ENCODE measurements at regions not wholly inside any gene's neighbourhood (a gene's known extent, or its start where the extent isn't known, plus 50 kb on each side); places are given as distances from the start of the nearest gene placed in this dataset.
"Not testable (repeated sequence)": the region's sequence is repeated elsewhere in the genome, so short reads cannot be mapped to it uniquely, and the experiment has no call there.

- DNase-seq (ENCODE audit: low read depth, low spot score); H3K4me1 ChIP-seq (ENCODE audit: control insufficient read depth, insufficient read depth, low read length); H3K9ac ChIP-seq (ENCODE audit: control insufficient read depth, insufficient read depth, low read length); POLR2A ChIA-PET; ATAC-seq; in situ Hi-C loops (cut with MboI); H3K79me2 ChIP-seq (ENCODE audit: control insufficient read depth, insufficient read depth, low read length); H3K4me3 ChIP-seq; FAIRE-seq; H3K9me3 ChIP-seq (replicated peaks; ENCODE audit: control insufficient read depth, insufficient read depth, low read length); intact Hi-C loops (cut with micrococcal nuclease; ENCODE audit: unreplicated experiment); SMC1A ChIA-PET (ENCODE audit: uncharacterized antibody, unreplicated experiment); H3K27me3 ChIP-seq (replicated peaks in 1 of 2; ENCODE audit: control insufficient read depth in 2 of 2, insufficient read depth in 2 of 2, low read length in 1 of 2); RAD21 ChIA-PET (ENCODE audit: unreplicated experiment); H2AFZ ChIP-seq (ENCODE audit: control insufficient read depth, low read depth, low read length); BruUV-seq (replicated peaks); H3K4me2 ChIP-seq (ENCODE audit: control insufficient read depth, insufficient read depth); H3K36me3 ChIP-seq (ENCODE audit: control insufficient read depth in 2 of 2, insufficient read depth in 2 of 2, low read length in 1 of 2); CTCF ChIA-PET; H4K20me1 ChIP-seq (ENCODE audit: control insufficient read depth, insufficient read depth); H3K27ac ChIP-seq (ENCODE audit: control insufficient read depth, insufficient read depth): not testable (repeated sequence)
- 14% methylated on average over 8 of the region's 8 CpGs for WGBS (ENCODE audit: insufficient coverage, insufficient replicate concordance, low lambda C conversion rate, missing lambda C conversion rate)
Observed at GRCh38 chr2:72073373-72073772, 74.3 kb downstream of the CYP26B1 start.

DNA sequence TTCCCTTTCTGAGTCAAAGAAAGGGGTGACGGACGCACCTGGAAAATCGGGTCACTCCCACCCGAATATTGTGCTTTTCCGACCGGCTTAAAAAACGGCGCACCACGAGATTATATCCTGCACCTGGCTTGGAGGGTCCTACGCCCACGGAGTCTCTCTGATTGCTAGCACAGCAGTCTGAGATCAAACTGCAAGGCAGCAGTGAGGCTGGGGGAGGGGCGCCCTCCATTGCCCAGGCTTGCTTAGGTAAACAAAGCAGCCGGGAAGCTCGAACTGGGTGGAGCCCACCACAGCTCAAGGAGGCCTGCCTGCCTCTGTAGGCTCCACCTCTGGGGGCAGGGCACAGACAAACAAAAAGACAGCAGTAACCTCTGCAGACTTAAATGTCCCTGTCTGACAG, 83.5 kb downstream of the CYP26B1 start:
- DNase-seq (ENCODE audit: low read depth, low spot score); in situ Hi-C loops (cut with MboI); SMC1A ChIA-PET (ENCODE audit: uncharacterized antibody, unreplicated experiment); CTCF ChIA-PET; H3K9ac ChIP-seq (ENCODE audit: control insufficient read depth, insufficient read depth, low read length); H3K4me2 ChIP-seq (ENCODE audit: control insufficient read depth, insufficient read depth); H4K20me1 ChIP-seq (ENCODE audit: control insufficient read depth, insufficient read depth); H2AFZ ChIP-seq (ENCODE audit: control insufficient read depth, low read depth, low read length); RAD21 ChIA-PET (ENCODE audit: unreplicated experiment); POLR2A ChIA-PET; H3K79me2 ChIP-seq (ENCODE audit: control insufficient read depth, insufficient read depth, low read length); ATAC-seq; H3K27ac ChIP-seq (ENCODE audit: control insufficient read depth, insufficient read depth); H3K9me3 ChIP-seq (replicated peaks; ENCODE audit: control insufficient read depth, insufficient read depth, low read length); H3K4me3 ChIP-seq; H3K36me3 ChIP-seq (ENCODE audit: control insufficient read depth in 2 of 2, insufficient read depth in 2 of 2, low read length in 1 of 2); H3K4me1 ChIP-seq (ENCODE audit: control insufficient read depth, insufficient read depth, low read length); H3K27me3 ChIP-seq (replicated peaks in 1 of 2; ENCODE audit: control insufficient read depth in 2 of 2, insufficient read depth in 2 of 2, low read length in 1 of 2); FAIRE-seq; BruUV-seq (replicated peaks); intact Hi-C loops (cut with micrococcal nuclease; ENCODE audit: unreplicated experiment): not testable (repeated sequence)
- WGBS (ENCODE audit: insufficient coverage, insufficient replicate concordance, low lambda C conversion rate, missing lambda C conversion rate) = 44% methylated on average over 6 of the region's 14 CpGs

DNA sequence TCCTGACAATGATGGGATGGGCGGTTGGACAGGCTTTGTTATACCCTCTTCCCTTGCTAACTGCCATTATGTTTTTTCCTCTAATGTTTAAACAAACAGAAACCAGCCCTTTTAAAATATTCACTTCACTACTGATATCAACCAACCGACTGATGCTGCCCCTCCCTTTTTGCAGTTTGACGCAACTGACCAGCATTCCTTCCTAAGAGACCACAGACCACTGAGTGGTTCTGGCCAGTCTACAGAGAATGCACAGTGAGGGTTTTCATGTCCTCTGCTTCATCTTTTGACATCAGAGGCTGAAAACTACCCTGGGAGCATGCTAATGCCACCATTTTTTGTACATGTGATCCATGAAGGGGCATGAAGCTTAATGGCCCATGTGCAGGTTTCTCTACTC, 85.3 kb downstream of the CYP26B1 start:
- Histone ChIP-seq H3K27me3 (replicated peaks in 1 of 2; ENCODE audit: control insufficient read depth in 2 of 2, insufficient read depth in 2 of 2, low read length in 1 of 2) (no peaks in the 10 kb centered on the region), H3K4me2 (ENCODE audit: control insufficient read depth, insufficient read depth) (no peak overlapping the region), H3K4me3 (no peak overlapping the region), H3K27ac (ENCODE audit: control insufficient read depth, insufficient read depth) (no peak overlapping the region), H3K36me3 (ENCODE audit: control insufficient read depth in 2 of 2, insufficient read depth in 2 of 2, low read length in 1 of 2) (no peaks in the 10 kb centered on the region), H3K9me3 (replicated peaks; ENCODE audit: control insufficient read depth, insufficient read depth, low read length) (no peaks in the 10 kb centered on the region), H3K4me1 (ENCODE audit: control insufficient read depth, insufficient read depth, low read length) (no peaks in the 10 kb centered on the region), H3K79me2 (ENCODE audit: control insufficient read depth, insufficient read depth, low read length) (no peaks in the 10 kb centered on the region), H2AFZ (ENCODE audit: control insufficient read depth, low read depth, low read length) (no peak overlapping the region), H3K9ac (ENCODE audit: control insufficient read depth, insufficient read depth, low read length) (no peak overlapping the region), H4K20me1 (ENCODE audit: control insufficient read depth, insufficient read depth) (no peaks in the 10 kb centered on the region)
- in situ Hi-C loops (cut with MboI) (no loop called here), intact Hi-C loops (cut with micrococcal nuclease; ENCODE audit: unreplicated experiment) (no loop called here)
- WGBS (ENCODE audit: insufficient coverage, insufficient replicate concordance, low lambda C conversion rate, missing lambda C conversion rate) = 56% methylated on average over 3 of the region's 3 CpGs
- no TSS peak for BruUV-seq (replicated peaks)
- TF ChIP-seq EED (IDR thresholded peaks at IDR 0.05; ENCODE audit: low read depth) (no peak), BMI1 (IDR thresholded peaks at IDR 0.05; ENCODE audit: borderline replicate concordance) (no peak), FOS (IDR thresholded peaks at IDR 0.05; ENCODE audit: borderline replicate concordance, extremely low read depth, insufficient read length) (no peak)
- FAIRE-seq = no peak
- ChIA-PET POLR2A (no interaction called here), CTCF (no interaction called here), SMC1A (ENCODE audit: uncharacterized antibody, unreplicated experiment) (no interaction called here), RAD21 (ENCODE audit: unreplicated experiment) (no interaction called here)
- DNase-seq (ENCODE audit: low read depth, low spot score) = no peak
- no peak for ATAC-seq

Measured in GM12878 (cell line).